Inflammatory macrophage (primary cell): ENCODE measurements at regions not wholly inside any gene's neighbourhood (a gene's known extent, or its start where the extent isn't known, plus 50 kb on each side); places are given as distances from the start of the nearest gene placed in this dataset.

Source experiments
- DNase-seq, 2 donors: peaks; one replicate each; pipeline ENCODE4 v3.0.0-alpha.2; 2020 to 2022

DNA sequence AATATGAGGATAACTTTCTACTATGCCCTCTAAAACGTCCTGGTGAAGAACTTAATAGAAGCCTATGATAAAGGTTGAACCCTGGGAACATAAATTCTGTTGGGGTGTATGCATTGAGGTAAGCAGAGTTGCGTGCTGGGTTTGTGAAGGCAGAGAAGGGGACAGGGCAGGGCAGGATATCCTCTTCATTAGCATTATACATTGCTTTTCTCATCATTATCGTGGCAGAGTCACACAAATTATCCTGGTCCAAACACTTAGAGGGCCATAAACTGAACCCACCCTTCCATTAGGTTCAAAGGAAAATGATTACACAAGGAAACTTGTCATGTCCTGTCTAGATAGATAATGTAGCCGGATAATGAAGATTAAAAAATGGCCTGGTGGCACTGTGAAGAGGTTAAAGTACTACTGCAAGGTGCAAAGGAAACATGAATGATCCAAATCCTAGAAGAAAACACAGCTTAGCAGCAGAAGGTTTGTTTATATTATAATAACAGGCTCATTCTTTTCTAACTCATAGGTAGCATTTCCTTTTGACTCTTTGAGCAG is 189.1 kb downstream of the SPCS3 start:
- DNase-seq: no peak

DNA sequence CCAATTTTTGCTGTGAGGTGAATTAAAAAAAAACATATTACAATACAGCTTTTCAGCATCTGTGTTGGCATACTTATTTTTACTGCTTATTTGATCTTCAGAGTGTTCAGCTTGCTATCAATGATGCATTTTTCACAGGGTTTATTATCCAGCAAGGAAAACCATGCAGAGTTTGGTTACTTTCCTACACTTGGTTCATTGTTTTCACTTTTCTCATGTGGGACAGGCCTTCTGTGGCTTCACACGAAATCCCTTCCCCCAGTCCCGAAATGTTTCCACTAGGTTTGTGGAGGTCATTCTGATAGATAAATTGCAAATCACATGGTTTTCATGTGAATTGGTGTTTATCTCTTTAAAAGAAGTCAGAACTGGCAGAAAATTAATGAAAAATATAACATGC is 205.8 kb downstream of the SPCS3 start:
- DNase-seq: no peak

DNA sequence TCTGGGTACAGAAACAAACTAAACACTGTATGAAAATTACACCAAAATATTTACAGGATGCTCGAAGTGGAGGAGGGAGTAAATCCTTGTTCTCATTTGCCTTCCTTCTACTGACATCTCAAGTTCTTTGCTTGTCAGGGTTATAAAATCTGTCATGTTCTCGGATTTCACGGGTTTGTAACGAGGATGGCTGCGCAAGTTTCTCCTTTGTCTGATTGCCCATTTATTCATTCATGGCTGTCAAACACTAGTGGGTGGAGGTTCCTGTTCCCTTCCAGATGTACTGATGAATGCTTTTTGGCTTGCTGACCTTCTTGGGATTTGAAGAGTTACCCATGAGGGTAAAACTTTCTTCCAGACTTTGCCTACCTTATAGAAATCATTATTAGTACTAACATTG is 206.9 kb downstream of the SPCS3 start:
- DNase-seq: no peak

DNA sequence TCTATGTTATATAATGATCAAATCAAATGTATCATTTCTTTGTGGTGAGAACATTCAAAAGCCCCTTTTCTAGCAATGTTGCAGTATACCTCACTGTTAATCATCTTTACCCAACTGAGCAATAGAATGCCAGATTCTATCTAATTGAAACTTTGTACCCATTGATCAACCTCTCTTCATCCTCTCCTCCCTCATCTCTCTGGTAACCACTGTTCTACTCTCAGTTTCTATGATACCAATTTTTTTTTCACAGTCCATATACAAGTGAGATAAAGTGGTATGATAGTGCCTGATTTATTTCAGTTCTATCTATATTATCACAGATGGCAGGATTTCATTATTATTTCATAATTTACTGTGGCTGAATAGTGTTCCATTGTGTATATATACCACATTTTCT is 209.8 kb downstream of the SPCS3 start:
- no peak for DNase-seq

DNA sequence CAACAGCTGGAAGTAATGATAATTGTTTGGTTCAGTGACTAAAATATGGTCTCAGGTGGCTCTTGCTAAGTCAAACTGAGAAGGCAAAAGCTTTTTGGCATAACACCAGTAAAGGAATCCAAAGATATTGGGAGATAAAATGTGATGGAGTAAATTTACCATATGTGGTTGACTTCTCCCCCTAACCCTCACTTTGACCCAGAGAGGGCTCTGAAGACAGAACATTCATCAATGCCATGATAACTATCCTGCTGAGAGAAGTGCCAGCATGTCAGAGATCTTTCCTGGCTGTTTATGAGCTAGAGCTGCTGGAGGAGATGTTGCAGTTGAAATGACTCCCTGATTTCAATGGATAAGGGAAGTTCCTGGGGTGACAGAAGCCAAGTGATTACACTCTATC is 213.4 kb downstream of the SPCS3 start:
- DNase-seq: no peak

DNA sequence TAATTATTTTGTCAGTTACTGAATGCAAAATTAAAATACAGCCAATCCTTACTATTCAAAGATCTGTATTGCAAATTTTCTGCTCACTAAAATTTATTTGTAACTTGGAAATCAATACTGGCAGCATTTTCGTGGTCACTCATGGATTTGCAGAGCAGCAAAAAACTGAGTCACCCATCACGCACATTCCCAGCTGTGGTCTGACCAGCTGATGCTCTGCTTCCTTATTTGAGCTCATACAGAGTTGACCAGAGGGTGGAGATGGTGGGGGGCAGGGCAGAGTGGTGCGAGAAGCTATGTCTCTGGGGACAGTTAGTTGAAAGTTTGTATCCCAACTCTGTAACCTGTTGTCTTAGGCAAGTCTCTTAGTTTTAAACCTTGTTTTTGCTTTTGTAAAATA is 214.8 kb downstream of the SPCS3 start:
- DNase-seq: no peak

DNA sequence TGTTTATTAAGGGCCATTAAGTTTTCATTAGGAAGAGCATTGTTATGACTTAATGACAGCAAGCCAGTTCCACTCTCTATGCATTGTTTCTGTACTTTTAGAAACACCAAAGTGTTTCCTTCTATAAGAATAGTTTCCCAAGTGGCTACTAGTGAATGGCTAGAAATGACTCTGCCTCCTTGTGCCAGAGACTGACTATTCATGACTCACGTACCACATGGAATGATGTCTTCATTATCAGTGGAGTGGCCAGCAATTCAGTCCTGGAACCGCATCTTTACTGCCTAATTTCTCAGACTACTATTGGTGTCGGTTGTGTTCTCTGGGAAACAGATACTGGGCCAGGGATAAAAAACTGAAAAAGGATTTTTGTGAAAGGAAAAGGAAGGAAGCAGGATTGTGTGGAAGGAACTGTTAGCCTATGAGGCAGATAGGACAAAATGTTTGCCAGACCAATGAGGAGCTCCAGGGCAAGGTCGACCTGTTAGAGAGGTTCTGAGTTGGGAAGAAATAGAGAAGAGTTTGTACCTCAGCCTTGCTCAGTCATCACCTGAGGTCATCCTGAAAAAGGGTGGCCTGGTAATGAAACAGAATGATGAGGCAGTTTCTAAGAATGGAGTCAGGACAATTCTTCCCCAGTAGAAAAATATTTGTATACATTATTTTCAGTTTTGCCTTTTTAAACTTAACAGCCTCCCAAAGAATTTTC is 218.6 kb downstream of the SPCS3 start:
- DNase-seq: no peak

DNA sequence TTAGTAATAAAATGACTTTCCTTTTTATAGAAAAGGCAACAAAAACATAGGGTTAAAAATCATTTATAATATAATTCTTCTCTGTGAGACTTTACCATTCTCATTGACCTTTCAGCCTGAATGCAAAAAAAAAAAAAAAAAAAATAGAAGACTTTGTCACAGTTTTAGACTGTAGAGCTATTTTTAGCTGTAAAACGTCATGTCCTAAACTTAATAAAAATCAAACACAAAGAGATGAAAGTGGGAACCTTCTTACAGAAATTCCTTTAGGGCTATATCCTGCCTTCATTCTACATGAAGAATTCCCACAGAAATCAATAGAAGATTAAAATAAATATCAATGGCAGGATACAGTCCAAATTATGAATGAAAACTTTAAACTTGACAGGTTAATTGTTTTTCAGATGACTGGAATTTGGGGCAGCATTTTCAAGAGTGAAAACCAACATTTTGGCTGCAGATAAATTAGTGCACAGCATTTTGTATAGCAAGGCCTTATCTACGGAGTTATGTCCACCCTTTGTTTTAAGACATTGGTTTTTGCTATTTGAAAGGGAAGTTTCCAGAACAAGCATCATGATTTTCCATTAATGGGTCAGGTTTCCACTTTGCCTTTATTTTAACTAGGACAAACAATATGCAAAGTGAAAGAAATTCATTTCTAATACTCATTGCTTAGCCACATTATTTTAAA is 219.5 kb downstream of the SPCS3 start:
- DNase-seq: no peak

DNA sequence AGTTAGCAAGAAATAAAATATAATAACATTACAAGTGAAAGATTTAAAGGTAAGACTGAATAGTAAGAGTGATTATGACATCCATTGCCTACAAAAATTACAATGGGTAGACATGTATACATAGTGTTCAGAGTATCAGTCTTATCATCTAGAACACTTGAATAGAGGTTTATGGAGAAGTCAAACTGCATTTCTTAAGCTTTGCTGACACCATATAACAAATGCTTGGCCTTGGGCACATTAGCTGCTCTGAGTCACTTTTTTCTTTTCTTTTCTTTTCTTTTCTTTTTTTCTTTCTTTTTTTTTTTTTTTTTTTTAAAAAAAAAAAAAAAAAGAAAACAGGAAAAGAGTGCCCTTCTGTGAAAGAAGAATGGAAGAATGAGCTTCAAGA is 220.0 kb downstream of the SPCS3 start:
- DNase-seq: no peak

DNA sequence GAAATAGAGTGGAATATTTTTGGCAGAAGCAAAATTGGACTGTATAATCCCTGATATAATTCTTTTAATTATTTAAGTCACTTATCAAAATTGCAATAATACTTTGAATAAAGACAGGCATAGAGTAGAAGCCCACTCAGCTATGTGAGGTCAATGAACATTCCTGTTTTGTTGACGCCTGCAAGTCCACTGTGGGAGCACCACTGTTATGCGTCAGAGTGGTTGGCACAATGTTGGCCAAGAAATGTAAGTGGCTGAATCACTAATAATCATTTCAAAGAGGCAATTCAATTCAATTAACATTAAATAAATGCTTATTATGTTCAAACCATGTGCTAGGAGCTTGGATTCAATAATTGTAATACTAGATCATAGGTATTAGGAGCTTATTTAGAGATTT is 221.0 kb downstream of the SPCS3 start:
- DNase-seq: no peak

DNA sequence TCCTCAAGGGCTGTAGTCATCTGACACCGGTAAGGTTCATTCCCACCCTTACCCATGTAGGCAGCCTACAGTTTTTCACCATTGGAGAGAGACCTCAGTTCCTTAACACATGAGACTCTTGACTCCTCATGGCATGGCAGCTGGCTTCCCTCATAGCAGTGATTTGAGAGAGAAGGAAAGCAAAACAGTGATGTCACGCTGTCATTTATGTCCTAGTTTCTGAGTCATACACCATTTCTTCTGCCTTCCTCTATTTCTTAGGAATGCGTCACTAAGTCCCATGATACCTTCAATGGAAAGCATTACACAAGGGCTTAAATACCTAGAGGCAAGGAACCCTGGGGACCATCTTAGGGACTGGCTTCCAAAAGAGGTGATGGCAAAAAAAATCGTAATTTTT is 226.1 kb downstream of the SPCS3 start:
- no peak for DNase-seq

DNA sequence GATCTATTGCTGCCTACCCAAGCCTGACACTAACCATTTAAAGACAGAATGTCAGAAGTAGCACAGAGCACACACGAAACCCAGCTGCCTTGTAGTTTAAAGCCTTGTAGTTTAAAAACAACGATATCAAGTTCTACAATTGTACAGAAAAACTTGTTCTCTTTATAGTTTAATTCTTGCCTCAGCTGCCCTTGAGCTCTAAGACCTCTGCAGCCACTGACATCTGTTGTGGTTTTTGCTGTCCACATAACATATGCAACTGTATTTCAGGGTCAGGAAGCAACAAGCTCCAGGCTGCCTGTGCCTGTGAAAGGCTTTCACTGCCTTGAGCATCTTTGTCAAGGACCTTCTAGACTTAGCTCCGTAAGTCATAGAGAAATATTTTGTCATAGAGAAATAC is 227.2 kb downstream of the SPCS3 start:
- DNase-seq: no peak

DNA sequence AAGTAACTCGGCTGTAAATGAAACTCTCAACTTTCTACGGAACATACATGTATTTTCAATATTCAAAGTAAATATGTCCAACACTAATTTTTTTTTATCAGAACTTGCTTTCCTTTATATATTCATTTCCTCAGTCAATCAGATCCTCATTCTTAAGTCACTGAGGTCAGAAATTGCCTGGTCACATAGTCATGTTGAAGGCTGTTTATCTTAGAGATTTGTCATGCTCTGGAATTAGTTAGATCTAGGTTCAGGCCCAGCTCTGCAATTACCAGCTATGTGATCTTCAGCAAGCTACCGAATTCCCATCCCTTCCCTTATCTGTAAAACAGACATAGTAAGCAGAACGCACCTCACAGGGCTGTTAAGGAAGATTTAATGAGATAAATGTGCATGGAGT is 228.8 kb downstream of the SPCS3 start:
- DNase-seq: no peak

DNA sequence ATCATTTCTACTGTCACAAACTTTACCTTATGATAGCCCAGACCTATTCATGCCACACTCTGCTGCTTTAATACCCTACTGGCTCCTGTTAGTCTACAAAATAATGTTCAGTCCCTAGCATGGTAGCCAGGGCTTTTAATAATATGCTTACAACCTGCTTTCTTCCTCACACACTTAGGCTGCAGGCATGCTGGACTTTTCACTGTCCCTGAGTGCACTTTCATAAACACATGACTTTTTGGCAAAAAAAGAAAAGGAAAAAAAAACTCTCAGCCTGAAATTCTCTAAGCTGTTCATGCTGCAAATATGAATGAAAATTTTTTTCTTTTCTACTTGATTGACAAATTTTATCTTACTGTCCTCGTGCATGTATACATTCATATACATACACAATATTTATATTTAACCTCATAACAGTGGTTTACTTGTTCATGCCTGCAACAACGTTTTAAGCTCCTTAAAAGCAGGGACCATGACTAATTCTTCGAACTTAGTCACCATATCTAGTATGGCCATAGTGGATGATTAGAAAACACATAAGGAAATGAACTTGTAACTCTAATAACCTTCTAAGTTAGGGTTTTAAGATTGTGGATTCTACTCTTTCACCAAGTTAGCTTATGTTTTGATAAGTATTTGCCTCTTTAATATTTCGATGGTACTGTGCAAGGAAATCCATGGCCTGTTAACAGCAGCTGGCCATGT is 229.5 kb downstream of the SPCS3 start:
- no peak for DNase-seq

DNA sequence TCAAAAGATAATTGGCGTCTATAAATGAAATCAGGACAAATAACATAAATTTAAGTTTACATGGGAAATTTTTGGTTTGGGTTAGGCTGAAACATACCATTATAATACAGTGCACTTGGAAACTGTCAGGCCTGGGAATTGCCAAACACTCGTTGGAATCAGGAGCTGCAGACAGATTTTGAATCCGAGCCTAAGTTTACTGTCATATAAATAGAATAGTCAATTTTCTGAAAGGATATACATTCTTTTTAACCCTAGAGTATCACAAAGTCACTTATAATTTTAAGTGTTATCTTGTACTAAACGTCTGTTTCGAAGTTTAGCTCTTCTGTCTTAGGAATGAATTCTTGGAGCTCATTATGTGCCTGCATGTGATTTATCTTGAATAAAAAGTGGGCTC is 234.1 kb downstream of the VEGFC start:
- no peak for DNase-seq

DNA sequence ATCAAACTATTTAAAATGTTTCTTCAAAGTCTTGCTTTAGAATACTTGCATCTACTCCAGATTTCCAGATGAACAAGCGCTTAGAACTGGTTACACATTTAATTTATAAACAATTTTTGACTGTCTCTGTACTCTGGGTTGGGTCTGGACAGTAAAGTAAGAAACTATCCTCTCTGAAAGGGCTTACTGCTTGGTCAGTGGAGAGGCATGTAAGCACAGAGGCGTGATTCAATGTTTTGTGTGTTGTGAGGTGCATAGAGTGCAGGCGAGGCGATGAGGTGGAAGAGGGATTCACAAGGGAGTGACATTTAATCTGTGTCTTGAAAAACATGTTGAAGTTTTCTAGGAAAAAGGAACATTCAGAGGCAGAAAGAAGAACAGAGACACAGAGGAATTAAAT is 231.4 kb downstream of the VEGFC start:
- DNase-seq: no peak

DNA sequence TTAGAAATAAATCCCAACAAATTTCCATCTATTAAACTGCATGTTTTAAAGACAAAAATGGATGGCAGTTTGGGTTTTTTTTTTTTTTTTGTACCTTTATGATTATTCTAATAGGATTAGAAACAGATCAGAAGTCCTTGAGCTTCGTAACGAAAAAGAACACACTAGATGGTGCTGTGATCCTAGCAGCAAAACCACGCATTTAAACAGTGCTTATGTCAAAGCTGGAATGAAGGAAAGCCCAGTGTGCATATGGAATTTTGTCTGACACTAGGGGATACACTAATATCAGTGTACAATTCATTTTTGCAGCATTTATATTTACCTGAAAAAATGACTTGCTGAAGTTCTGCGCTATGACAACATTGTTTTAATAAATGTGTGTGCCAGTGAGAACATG is 229.1 kb downstream of the VEGFC start:
- no peak for DNase-seq

DNA sequence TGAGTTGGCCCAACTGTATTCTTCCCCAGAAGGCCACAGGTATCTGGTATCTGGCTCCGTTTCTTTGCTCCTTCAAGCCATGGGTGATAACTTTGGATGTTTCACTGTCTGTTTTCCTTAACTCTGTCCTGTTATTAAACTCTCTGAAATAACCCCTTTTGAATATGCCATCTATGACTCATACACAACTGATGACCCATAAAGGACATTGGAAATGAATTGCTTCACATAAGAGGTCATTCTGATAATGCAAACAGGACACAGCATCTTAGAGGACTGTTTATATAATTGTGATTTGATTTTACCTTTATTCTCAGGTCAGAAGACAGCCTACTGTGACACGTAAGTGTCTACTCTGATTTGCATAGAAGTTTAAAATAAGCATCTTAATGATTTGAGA is 227.7 kb downstream of the VEGFC start:
- DNase-seq: no peak

DNA sequence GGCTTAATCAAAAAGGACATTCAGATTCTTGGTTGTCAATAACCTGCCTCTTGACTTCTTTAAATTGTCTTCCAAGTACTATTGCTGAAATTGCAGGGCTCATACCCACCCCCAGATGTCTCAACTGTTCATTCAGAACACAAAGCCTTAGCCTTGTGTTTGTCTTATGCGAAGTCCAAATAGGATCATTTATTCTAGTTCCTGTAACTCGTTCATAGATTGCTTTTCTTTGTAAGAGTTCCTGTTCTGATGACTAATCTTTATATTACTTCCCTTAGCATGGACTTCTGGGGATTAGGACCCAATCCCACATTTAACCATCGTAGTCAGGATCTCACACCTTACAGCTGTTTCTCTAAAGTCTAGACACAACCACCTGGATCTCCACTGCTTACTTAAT is 226.0 kb downstream of the VEGFC start:
- DNase-seq: no peak

DNA sequence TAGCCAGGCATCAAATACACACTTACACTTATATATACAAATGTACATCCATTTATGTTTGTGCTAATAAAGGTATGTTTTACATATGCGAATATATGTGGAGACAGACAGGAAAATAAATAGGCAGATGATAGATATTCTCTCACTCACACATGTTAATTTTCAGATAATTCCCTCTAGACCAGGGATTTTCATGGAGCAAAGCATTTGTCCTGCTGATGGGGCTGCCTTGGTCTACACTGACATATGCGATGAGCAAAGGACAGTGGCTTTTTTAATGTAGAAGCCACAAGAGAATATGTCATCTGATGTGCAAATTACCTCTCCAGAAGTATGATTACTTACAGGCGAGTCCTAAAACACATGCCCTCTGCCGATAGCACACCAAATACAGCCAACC is 224.5 kb downstream of the VEGFC start:
- DNase-seq: no peak

DNA sequence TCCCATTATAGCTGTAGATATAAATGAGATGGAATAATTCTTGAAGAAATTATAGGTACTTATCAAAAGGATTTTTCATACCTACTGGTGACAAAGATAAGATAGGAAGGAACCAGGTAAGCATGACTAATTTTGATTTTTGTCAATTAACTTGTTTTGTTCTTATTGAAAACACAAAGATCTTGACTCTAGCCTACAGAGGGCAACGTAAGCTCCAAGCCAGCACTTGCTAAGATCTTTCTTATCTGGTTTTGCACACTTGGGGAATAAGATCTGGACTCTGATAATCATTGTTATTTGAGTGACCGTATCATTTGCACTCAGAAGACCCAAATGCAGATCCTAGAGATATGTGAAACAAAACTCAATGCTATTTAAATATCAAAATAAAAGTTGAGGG is 223.4 kb downstream of the VEGFC start:
- no peak for DNase-seq

DNA sequence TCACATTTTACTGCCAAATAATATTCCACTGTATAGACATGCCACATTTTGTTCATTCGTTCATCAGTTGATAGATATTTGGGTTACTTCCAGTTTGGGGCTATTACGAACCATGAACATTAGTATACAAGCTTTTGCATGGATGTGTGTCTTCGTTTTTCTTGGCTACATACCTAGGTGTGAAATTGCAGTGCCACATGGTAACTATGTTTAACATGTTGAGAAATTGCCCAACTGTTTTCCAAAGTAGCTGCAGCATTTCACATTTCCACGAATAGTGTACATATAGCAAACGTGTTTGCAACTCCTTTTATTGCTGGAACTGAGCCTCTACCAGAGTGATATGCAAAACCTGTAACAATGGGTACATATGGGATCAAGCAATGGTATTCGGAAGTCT is 221.5 kb downstream of the VEGFC start:
- DNase-seq: no peak

DNA sequence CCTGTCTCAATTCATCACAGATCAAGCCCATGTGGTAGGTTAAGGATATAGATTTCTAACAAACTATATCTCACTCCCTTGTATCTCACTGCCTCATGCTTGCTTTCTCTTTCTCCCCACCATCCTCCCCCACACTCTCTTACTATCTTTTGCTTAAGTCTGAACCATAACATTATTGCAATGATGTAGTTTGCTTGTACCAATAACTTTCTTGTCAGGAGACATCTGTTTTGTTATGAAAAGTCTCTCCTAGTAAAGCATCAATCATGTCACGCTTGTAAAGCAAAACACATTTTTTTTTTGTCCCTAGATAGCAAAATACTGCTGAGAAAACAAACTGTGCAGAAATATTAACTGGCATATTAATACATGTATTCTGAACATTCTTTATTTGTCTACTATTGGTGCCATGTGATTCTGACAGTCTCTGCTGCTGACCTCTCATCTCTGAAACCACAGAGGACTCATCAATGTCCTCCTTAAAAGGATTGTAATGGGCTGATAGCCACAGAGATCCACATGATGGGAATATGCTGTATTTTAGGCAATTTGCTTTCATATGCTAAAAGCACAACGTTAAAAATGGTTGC is 217.5 kb downstream of the VEGFC start:
- DNase-seq: no peak

DNA sequence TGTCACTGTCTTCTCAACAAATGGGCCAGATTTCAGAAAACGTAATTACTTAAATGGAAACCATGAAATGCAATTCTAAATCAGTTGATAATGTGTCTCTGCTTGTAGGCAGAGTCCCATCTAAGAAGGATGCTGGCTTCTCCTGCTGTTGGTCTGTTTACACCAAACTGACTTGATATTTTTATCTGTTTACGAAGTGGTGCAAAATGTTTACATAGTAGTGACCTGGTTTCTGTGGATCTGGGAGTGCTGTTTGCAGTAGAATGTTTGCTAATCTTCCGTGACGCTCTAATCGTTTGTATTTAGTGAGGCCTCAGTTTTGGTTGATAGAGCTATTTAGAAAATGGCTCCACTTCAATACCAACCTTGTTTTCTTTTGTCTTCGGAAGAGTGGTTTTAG is 213.5 kb downstream of the VEGFC start:
- DNase-seq: no peak
